ENCODE measurements at regions not wholly inside any gene's neighbourhood (a gene's known extent, or its start where the extent isn't known, plus 50 kb on each side); places are given as distances from the start of the nearest gene placed in this dataset.

- Histone ChIP-seq H3K36me3 (ENCODE audit: control insufficient read depth in 2 of 2, insufficient read depth in 1 of 2, low read length in 2 of 2) (no peaks in the 10 kb centered on the region), H3K27ac (ENCODE audit: extremely low read depth, low read depth, low read length) (no peak overlapping the region), H3K4me3 (ENCODE audit: low read depth, low read length) (no peak overlapping the region), H3K4me1 (ENCODE audit: control insufficient read depth, insufficient read depth, low read length) (no peaks in the 10 kb centered on the region), H3K9me3 (ENCODE audit: control insufficient read depth, insufficient read depth, low read depth, low read length) (no peaks in the 10 kb centered on the region)
- ChIA-PET CTCF (no interaction called here), POLR2A (no interaction called here)
- TF ChIP-seq ZNF133 (tag by site-specific recombination; IDR thresholded peaks at IDR 0.05): no peak
- no peak for TF ChIP-seq ZNF121 (tag by site-specific recombination; IDR thresholded peaks at IDR 0.05)
- peak; percentile 91 for TF ChIP-seq SETDB1 (IDR thresholded peaks at IDR 0.05; ENCODE audit: insufficient read length, low read length)
- no peak for TF ChIP-seq ZNF23 (tag by site-specific recombination; IDR thresholded peaks at IDR 0.05; ENCODE audit: borderline replicate concordance)
Observed at GRCh38 chr18:43751835-43752234, 474.5 kb upstream of the SYT4 start.

GRCh38 chr18:43757273-43757672, 480.0 kb upstream of the SYT4 start:
- POLR2A ChIA-PET: no interaction called here
- no peak overlapping the region for H3K27ac ChIP-seq (ENCODE audit: extremely low read depth, low read depth, low read length)

GRCh38 chr18:43758734-43759133, 481.4 kb upstream of the SYT4 start:
- Histone ChIP-seq H3K36me3 (ENCODE audit: control insufficient read depth in 2 of 2, insufficient read depth in 1 of 2, low read length in 2 of 2) (no peaks in the 10 kb centered on the region), H3K27ac (ENCODE audit: extremely low read depth, low read depth, low read length) (no peak overlapping the region), H3K4me1 (ENCODE audit: control insufficient read depth, insufficient read depth, low read length) (no peaks in the 10 kb centered on the region), H3K4me3 (ENCODE audit: low read depth, low read length) (no peak overlapping the region), H3K9me3 (ENCODE audit: control insufficient read depth, insufficient read depth, low read depth, low read length) (no peaks in the 10 kb centered on the region)
- ChIA-PET POLR2A (no interaction called here), CTCF (interaction anchor here (0.6 kb wide), 1 partner anchor 566 kb away, joined by 3 read pairs; no protein-coding TSS in a partner anchor)
- no peak for TF ChIP-seq ZBTB1 (tag by site-specific recombination; IDR thresholded peaks at IDR 0.05)
- TF ChIP-seq KLF8 (tag by site-specific recombination; IDR thresholded peaks at IDR 0.05): no peak
- TF ChIP-seq ZNF488 (tag by site-specific recombination; IDR thresholded peaks at IDR 0.05): no peak
- no peak for TF ChIP-seq ZNF146 (tag by site-specific recombination; IDR thresholded peaks at IDR 0.05)
- TF ChIP-seq SETDB1 (IDR thresholded peaks at IDR 0.05; ENCODE audit: insufficient read length, low read length): no peak
- no peak for TF ChIP-seq ZNF830 (tag by site-specific recombination; IDR thresholded peaks at IDR 0.05; ENCODE audit: low read depth)
- TF ChIP-seq ZSCAN16 (tag by site-specific recombination; IDR thresholded peaks at IDR 0.05): no peak
- TF ChIP-seq ZNF280C (tag by site-specific recombination; IDR thresholded peaks at IDR 0.05): no peak
- no peak for TF ChIP-seq ZNF544 (tag by site-specific recombination; IDR thresholded peaks at IDR 0.05)
- TF ChIP-seq ZNF473 (tag by site-specific recombination; IDR thresholded peaks at IDR 0.05): no peak
- TF ChIP-seq ZNF514 (tag by site-specific recombination; IDR thresholded peaks at IDR 0.05): no peak
- no peak for TF ChIP-seq GLIS2 (tag by site-specific recombination; IDR thresholded peaks at IDR 0.05)
- TF ChIP-seq ZNF394 (tag by site-specific recombination; IDR thresholded peaks at IDR 0.05; ENCODE audit: borderline replicate concordance): no peak
- no peak for TF ChIP-seq ZNF24 (tag by site-specific recombination; IDR thresholded peaks at IDR 0.05)
- TF ChIP-seq ZNF16 (tag by site-specific recombination; IDR thresholded peaks at IDR 0.05; ENCODE audit: low read depth): no peak
- TF ChIP-seq ZNF785 (tag by site-specific recombination; IDR thresholded peaks at IDR 0.05): no peak
- no peak for TF ChIP-seq ZNF184 (tag by site-specific recombination; IDR thresholded peaks at IDR 0.05)
- TF ChIP-seq TCF7L2 (IDR thresholded peaks at IDR 0.05; ENCODE audit: borderline replicate concordance, low read depth, low read length): no peak
- no peak for TF ChIP-seq ZNF776 (tag by site-specific recombination; IDR thresholded peaks at IDR 0.05; ENCODE audit: borderline replicate concordance)
- TF ChIP-seq YY1 (tag by site-specific recombination; IDR thresholded peaks at IDR 0.05): no peak

More at GRCh38 chr18:43757273-43757672, 480.0 kb upstream of the SYT4 start:
- Histone ChIP-seq H3K4me1 (ENCODE audit: control insufficient read depth, insufficient read depth, low read length) (no peaks in the 10 kb centered on the region), H3K36me3 (ENCODE audit: control insufficient read depth in 2 of 2, insufficient read depth in 1 of 2, low read length in 2 of 2) (no peaks in the 10 kb centered on the region), H3K4me3 (ENCODE audit: low read depth, low read length) (no peak overlapping the region), H3K9me3 (ENCODE audit: control insufficient read depth, insufficient read depth, low read depth, low read length) (no peaks in the 10 kb centered on the region)
- TF ChIP-seq ZBTB6 (tag by site-specific recombination; IDR thresholded peaks at IDR 0.05): no peak
- TF ChIP-seq FEZF1 (tag by site-specific recombination; IDR thresholded peaks at IDR 0.05): no peak
- CTCF ChIA-PET: interaction anchor here (0.9 to 1.3 kb wide), 2 partner anchors 9 to 137 kb away, joined by 3 to 5 read pairs; no protein-coding TSS in a partner anchor

All from HEK293 (cell line).